AML-193 (cell line): ENCODE measurements at regions not wholly inside any gene's neighbourhood (a gene's known extent, or its start where the extent isn't known, plus 50 kb on each side); places are given as distances from the start of the nearest gene placed in this dataset.

Source experiments
- DNase-seq, 2 experiments: peaks; one replicate each; lab custom pipeline; 2025; lab: John Stamatoyannopoulos, UW

DNA sequence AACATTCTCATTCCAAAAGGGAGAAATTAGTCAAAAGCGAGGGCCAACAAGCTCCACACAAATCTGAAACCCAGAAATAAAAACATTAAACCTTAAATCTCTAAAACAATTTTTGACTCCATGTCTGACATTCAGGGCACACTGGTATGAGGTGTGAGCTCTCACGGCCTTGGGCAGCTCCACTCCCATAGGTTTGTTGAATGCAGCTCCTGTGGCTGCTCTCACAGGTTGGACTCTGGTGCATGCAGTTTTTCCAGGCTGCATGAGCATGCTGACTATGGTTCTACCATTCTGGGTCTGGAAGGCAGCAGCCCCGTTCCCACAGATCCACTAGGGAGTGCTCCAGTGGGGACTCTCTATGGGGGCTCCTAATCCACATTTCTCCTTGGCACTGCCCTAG lies 887.1 kb upstream of the GHITM start:
- DNase-seq: no peak

DNA sequence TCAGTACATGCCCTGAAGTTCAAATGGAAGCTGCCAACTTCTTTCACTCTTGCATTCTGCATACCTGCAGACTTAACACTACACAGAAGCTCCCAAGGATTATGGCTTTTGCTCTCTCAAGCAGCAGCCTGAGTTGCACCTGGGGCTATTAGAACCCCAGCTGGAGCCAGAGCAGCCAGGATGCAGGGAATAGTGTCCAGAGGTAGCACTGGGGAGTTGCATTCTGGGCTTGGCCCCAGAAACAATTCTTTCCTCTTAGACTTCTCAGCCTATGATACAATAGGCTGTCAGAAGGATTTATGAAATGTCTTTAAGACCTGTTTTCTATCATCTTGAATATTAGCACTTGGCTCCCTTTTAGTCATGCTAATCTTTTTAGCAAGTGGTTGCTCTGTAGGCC lies 886.7 kb upstream of the GHITM start:
- DNase-seq: no peak

DNA sequence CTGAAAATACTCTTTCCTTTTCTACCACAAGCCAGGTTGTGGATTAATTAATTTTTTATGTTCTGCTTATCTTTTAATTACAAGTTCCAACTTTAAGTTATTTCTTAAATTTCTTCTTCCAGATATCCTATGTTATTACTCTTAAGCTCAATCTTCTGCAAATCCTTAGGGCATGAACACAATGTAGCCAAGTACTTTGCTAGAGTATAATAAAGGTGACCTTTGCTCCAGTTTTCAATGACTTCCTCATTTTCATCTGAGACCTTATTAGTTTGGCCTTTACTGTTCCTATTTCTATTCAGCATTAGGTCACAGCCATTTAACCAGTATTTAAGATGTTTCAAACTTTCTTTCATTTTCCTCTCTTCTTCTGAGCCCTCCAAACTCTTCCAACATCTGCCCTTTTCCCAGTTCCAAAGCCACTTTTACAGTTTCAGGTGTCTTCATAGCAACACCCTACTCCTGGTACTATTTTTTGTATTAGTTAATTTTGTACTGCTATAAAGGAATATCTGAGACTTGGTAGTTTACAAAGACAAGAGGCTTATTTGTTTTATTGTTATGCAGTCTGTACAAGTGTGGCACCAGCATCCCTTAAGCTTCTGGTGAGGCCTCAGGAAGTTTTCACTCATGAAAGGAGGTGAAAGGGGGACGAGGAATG lies 886.2 kb upstream of the GHITM start:
- no peak for DNase-seq

DNA sequence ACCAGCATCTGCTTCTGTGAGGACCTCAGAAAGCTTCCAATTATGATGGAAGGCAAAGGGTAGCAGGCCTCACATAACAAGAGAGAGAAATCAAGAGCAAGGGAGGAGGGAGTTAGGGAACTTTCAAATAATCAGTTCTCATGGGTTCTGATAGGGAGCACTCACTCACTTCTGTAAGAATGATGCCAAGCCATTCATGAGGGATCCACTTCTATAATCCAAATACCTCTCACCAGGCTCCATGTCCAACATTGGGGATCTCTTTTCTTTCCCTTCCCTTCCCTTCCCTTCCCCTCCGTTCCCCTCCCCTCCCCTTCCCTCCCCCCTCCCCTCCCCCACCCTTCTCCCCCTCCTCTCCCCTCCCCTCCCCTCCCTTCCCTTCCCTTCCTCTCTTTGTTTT lies 884.6 kb upstream of the GHITM start:
- no peak for DNase-seq

DNA sequence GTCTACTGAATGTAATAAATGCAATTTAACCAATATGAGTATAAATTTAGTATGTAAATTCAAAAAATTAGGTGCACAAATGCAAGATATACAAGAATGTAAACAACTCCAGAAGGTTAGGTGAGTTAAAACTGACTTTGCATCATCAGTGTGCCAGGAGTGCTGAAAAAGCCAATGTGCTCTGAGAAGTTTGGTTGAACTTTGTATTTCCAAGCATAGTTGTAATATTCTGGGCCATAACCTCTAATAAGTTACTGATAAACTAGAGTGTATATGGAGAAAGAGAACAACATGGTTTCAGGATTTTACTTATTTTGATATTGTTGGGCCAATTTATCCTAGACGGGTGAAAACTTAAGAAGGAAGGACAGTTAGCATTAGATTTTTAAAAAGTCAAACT lies 876.9 kb upstream of the GHITM start:
- no peak for DNase-seq

DNA sequence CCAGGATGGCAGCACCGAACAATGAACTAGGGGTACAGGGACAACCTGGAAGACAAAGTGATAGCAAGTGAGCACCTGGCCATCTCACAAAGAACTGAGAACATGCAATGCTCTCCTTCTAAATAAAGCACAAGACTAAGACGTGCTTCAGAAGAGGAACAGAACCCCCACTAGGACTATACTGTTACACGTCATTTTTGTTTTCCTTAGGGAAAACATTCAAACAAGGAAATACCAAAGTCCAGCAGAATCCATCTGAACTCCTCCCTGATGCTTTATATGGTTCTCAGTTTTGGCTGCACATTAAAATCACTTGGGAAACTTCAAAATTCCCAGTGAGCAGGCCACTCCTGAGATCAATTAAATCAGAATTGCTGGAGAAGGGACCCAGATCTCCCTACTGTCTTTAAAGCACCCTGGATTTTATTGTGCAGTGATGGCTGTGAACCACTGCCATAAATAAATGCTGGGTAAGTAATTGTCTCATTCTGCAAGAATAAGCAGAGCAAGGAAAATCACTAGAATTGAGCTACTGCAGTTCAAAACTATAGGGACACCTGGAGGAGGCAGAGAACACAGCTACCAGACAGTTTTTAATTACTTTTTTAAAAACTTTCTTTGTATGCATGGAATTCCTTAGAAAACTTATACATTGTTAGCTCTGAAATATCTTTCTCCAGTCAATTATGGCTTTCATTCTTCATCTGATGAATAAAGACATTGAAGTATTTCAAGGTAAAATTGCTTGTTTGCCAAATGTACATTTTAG lies 866.5 kb upstream of the GHITM start:
- no peak for DNase-seq

DNA sequence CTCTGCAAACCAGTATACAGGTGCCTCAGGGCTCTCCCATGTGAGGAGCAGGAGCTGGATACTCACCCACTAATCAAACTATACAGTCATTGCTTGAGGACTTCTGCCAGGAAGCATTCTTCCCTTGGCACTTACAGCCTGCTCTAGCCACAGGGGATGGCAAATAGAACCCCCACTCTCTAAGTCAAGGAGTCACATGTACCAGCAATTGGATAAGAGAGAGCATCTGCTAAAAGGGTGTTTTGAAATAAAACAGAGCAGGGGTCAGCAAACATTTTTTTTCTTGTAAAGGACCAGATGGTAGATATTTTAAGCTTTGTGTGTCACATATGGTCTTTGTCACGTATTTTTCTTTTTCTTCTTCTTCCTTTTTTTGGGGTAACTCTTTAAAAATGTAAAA lies 865.2 kb upstream of the GHITM start:
- no peak for DNase-seq

DNA sequence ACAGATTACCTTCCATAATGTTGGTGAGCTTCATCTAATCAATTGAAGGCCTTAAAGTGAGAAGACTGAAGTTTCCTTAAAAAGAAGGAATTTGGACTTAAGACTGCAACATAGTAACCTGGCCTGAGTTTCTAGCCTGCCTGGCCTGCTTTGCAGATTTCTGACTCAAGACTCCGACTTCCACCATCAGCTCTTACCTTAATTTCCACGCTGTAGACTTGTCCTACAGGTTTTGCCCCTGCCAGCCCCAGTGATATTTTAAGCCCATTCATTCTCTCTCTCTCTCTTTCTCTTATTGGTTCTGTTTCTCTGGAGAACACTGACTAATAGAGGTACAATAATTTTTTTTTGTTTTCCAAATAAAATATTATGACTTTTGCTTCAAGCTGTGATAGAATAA lies 862.3 kb upstream of the GHITM start:
- DNase-seq: no peak

DNA sequence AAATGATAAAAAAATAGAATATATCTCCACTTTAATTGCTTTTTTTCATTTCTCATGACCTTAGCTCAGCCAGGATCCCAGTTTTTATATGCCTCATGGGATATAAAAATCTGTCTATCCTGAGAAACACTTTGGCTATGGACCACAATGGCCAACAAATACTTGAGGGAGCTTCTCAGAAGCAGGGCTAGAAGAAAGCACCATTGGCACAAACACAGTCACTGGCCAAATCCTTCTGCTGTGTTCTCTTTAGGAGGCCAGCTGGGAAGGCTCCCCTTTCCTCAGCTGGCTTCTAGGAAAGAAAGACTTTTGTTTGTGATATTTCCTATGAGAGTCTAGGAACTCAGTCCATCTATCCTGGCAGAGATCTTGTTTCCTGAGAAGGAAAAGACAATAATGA lies 856.2 kb upstream of the GHITM start:
- DNase-seq: no peak

DNA sequence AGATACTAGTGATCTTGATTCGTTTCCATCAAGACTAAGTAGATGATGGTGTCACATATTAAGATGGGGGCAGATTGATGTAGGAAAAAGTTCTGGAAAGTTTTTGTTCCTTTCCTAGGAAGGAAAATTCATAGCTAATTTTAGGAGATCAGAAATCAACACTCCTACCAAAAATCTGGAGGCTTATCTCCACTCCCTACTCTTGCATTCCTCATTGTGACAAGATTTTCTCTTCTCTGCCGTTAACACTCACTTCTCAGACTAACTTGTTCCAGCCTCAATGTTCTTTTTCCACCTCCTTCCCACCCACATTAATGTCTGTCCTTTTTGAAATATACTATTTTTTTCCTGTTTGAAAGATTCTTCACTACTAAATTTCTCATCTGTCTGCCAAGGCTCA lies 851.9 kb upstream of the GHITM start:
- no peak for DNase-seq

DNA sequence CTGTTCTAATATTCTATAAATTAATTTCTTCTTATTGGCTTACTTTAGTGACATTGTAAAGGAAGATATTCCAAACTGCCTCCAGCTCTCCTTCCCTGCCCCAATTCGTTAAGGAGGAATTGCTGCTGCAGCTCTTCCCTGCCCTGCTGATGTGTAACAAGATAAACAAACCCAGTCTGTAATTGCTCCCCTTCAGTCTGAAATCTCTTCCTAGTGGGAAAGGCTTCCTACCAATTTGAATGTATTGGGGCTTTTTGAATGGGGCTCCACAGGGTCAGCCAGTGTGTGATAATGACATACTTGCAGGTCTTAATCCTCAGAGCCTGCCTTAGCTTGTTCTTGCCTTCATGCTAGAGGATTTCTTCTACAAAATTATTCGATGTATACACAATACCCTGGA lies 849.9 kb upstream of the GHITM start:
- DNase-seq: no peak

DNA sequence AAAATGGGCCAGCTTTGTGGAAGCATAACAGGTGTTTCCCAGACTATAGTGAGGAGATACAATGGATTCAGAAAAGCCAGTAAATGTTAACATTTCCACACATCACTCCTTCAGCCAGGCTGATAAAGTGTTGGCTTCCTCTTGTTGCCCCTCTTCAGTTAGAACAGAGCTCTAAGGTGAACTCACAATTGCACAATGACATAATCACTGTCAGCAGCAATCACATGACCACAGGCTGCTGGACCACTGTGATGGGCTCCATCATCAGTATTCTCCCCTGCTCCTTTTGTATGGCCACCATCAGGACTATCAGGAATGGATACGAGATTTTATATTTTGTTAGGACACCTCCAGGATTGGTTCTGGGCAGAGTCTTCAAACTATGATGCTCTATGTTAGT lies 849.4 kb upstream of the GHITM start:
- DNase-seq: no peak

DNA sequence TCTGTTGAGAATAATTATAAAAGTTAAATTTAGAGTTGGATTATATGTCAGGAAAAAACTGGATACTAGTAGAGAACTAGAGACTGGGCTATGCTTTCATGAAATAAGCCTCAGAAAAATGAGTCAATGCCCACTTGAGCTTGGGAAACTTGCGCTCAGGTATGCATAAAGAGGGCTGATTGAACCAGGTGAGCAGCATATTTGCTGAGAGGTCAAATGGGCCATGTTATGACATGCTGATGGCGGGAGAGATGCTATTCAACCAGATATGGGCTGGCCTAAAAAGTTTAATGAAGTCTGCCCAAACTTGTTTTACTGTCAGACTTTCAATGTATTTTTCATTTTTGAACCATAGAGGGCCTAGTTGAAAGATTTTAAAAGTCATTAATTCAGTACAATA lies 837.6 kb upstream of the GHITM start:
- no peak for DNase-seq

DNA sequence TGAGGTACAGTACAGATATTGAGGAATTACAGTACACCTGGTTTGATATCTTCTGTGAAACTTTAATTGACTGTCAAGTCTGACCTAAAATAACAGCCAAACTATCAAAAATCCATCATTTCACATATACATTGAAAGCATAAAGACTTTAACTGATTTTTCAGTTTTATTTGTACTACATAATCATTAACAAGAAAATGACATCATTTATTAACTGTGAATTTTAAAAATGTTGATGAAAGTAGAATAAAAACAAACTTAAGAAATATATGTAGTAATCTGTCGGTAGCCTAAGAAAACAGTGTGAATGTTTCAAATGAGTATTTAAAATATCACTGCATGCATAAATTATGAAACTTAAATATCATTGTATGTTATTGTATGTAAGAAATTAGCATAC lies 836.7 kb upstream of the GHITM start:
- no peak for DNase-seq

DNA sequence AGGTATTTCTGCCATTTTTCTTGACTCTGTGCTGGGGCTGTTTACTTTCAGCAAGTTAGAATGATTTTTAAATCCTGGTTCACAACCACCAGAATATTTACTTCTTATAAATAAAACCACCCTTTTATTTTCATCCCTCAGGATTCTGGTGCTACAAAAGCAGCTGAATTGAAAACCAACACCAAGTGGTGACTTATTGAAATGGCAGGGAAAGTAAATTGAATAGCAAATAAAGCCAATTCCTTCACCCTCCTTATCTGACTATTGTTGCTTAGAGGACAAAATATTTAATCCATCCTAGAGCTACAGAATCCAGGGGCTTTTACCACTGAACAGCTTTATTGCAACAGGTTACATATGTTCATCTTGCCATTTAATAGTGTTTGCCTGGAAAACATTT lies 828.6 kb upstream of the GHITM start:
- DNase-seq: no peak

DNA sequence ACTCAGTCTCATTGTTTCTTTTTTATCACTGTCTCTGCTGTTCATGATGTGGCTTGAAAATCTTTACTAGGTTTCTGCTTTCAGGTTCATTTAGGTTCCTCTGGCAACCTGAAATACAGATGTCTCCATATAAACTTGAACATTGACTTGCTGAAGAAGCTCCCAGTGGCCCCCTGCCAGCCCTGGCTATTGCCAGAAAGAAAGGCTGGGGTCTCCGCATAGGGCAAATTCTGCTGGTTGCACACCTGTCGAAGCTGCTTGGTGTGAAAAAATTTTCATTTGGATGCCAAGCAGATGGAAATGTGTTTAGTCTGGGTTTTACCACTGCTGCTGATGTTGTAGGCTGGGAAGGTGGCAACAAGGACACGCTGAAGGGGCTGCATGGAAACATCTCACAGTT lies 826.7 kb upstream of the GHITM start:
- no peak for DNase-seq

DNA sequence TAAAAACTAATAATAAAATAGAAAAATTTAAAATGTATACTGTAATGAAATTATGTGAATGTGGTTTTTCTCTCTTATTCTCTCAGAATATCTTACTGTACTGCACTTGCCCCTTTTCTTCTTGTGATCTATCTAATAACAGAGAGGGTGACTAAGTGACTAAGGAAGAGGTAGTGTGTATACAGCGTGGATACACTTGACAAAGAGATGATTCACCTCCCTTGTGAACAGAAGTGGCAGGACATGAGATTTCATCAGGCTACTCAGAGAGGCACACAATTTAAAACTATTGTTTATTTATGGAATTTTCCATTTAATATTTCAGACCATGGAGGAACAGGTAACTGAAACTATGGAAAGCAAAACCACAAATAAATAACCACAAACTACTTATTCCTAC lies 806.6 kb upstream of the GHITM start:
- no peak for DNase-seq

DNA sequence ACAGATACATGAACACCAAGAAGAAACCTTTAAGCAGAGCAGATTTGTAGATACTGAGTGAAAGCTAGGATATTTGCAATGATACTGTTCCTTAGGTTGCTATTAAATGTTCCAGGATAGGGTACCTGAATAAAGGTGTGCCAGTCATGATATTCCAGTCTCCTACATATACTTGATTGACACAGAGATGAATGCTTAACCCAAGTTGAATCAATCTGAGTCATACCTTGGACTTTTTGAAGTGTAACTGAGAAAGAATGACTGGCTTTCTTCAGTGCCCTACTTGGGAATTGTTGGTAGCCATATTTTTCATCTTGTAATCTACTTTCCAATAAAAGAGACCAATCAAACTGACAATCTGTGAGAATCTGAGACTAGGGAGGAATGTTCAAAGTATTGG lies 805.7 kb upstream of the GHITM start:
- no peak for DNase-seq

DNA sequence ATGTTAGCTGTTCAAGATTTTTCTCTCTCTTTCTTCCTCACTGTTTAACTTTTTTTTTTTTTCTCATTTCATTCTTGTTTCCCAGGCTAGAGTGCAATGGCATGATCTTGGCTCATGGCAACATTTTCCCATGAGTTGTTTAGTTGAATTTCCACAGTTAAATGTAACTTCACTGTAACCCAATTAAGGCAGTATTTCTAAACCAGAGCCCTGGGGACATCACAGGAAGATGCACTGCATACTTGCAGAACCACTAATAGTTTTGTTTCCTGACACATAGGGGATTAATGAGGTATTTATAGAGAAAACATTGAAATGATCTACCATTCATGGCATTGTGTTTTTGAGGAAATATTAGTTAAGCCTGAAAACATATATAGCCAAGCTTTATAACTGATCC lies 795.6 kb upstream of the GHITM start:
- DNase-seq: no peak

DNA sequence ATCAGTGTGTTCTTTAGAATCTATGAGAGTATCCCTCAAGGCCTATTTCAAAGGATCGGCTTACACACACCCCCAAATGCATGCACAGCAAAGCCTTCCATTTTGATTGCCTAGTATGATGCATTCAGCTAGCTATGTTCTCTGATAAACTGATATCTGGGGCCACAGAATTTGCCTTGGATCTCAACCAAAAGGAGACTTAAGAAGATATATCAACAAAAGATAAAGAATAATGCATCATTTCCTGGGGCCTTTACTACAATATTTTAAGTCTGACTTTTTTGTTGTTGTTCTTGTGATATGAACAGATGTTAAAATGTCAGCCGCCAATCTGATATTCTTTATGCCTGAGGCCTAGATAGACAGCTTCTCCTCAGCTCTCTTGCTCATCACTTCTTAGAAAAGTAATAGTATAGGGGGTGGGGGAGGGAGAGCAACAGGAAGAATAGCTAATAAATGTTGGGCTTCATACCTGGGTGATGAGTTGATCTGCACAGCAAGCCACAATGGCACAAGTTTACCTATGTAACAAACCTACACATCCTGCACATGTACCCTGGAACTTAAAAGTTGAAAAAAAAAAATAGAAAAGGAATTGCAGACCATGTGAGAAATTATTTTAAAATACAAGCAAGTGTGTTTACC lies 792.9 kb upstream of the GHITM start:
- DNase-seq: no peak

DNA sequence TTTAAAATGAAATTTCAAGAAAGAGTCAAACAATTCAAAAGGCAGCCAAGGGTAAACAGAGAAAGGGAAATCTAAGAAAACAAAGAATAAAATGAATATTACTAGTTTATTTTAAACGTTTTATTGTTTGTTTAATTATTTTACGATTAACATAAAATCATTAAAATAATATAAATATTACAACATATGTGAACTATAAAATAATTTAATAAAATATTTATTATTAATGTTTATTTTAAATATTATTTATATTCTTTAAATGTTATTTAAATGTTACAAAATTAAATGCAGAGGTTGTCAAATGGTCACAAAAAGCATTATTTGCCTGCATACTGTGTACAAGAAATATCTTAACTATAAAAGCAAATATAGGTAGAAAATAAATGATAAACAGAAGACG lies 786.7 kb upstream of the GHITM start:
- no peak for DNase-seq

DNA sequence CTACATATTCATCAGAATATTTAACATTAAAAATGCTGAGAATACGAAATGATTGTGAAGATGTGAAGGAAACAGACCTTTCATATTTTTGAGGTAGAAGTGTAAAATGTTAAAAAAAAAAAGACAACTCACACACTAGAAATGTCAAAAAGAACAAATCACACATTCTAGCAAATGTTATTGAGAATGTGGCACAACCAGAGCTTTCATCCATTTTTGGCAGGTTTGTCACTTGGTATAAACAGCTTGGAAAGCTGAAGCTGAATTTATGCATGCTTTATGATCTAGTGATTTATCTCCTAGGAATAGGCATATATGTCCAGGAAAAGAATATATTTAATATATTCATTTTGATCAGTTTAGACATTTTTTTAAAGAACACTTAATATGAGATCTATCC lies 784.9 kb upstream of the GHITM start:
- no peak for DNase-seq

DNA sequence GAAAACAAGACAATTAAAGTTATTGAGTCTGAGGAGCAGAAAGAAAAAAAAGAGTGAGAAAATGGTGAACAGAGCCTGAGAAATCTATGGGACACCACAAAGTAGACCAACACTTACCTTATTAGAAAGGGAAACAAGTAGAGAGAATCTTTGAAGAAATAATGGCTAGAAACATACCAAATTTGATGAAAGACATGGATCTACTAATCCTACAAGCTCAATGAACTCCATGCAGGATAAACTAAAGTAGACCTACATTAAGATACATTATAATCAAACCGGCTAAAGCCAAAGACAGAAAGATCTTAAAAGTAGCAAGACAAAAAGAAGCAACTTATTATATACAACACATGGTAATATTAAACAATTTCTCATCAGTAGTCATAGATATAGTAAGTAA lies 782.3 kb upstream of the GHITM start:
- DNase-seq: no peak

DNA sequence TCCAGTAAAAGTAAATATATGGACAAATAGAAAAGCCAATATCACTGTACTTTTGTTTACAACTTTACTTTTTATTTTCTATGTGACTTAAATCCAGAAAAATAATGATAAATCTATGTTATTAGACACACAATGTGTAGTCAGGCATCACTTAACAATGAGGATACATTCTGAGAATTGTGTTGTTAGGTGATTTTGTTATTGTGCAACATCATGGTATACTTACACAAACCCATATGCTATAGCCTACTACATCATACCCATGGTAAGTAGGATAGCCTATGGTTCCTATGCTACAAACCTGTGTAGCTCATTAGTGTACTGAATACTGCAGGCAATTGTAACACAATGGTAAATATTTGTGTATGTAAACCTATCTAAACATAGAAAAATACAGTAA lies 781.7 kb upstream of the GHITM start:
- DNase-seq: no peak
